ENCODE measurements at regions not wholly inside any gene's neighbourhood (a gene's known extent, or its start where the extent isn't known, plus 50 kb on each side); places are given as distances from the start of the nearest gene placed in this dataset.

DNA sequence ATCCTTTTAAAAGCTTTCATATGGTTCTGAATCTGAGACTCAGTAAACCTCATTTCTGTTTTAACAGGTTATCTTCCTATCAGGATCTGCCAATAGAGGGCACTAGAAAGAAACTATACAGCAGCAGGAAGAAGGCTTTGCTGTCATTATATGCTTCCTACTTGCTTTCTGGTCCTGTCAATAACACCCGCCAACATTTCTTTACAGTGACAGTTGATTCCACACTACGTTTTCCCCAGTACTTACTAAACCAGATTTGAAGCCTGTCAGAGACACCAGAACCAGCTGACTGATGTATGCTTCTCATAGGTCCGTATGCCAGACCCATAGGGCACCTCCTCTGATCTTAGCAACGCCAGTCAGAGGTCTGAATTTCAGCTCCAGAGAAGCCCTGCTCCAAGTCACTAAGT, 341.0 kb upstream of the NEGR1 start:
- DNase-seq: peak; percentile 40

- no peak for DNase-seq
These were observed 338.1 kb upstream of the NEGR1 start for GRCh38 chr1:72620453-72620852.

- no peak for DNase-seq
These were observed 324.0 kb upstream of the NEGR1 start for GRCh38 chr1:72606216-72606810.

DNA sequence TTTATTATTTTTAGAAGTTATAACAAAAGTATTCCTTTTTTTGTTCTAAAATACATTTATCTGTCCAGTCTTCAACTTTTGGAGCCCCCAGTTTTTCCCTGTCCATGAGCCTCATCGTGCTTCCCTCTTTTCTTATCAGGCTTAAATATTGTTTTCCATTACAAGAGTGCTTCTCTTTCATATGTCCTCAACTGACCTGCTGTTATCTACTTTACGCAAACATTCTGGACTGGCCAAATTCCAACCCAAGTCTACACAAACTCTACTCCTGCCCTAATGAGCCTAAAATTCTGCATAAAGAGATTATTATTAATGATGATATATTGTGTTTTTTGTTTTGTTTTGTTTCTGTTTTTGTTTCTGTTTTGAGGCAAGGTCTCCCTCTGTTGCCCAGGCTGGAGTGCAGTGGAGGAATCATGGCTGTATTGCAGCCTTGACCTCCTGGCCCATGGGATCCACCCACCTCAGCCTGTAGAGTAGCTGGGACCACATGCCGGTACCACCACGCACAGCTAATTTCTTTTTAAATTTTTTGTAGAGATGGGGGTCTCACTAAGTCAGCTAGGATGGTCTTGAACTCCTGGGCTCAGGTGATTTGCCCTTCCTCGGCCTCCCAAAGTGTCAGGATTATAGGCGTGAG, 318.8 kb upstream of the NEGR1 start:
- no peak for DNase-seq

GRCh38 chr1:72586023-72586685, 303.8 kb upstream of the NEGR1 start:
- no peak for DNase-seq

- DNase-seq: no peak
These were observed 297.3 kb upstream of the NEGR1 start for GRCh38 chr1:72579629-72580028.

GRCh38 chr1:72570815-72571214, 288.5 kb upstream of the NEGR1 start:
- no peak for DNase-seq

DNA sequence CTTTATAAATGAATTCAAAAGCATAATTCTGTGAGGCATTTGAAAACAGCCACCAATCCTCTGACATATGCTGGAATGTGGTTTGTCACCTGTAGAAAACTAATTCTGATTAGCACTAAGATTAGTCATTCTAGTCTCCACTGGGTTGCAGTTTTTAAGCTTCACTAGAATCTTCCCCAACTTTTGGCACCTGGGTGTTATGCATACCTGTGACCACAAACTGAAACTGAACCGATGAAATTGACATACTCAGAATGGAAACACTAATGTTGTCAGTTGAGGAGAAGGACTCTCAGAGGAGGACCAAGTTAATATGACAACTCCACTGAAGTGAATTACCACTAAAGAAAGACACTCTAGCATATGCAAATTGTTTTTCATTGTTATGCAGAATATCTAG, 285.8 kb upstream of the NEGR1 start:
- DNase-seq: no peak

GRCh38 chr1:72567521-72567920, 285.2 kb upstream of the NEGR1 start:
- peak; percentile 52 for DNase-seq

DNA sequence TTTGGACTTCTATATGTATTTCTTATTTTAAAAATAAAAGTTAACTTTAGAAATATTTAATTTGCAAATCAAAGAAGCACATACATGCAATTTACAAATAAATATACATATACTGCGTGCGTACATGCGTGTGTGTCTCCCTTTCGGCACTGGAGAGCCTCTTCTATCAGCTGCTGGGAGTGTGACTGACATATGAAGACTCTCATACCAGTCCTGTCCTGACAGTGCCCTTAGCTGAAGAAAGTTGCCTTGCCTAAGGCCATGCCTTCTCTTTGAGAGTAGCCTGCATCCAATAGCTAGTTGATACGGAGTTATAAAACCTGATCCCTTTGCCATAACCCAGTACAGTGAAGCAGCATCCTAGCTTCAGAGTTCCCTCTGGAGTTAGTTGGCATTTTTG, 282.4 kb upstream of the NEGR1 start:
- no peak for DNase-seq

GRCh38 chr1:72557446-72558049, 275.2 kb upstream of the NEGR1 start:
- DNase-seq: no peak

DNA sequence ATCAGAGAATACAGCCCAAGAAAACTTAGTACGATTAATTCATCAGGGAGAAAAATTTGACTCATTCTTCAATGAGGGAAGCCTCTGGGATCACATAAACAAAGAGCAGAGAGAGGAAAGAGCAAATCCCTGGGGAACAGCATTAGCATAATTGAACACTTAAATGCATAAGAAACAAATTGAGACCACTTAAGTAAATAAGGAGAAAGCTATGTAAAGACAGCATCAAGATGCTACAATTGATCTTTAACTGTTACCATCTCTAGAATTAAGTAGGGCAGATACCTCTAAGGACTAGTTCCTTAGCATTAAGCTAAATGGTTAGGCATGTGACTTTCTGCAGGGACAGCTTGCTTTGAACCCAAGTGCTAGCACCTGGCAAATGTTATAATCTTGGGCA, 265.1 kb upstream of the NEGR1 start:
- peak; percentile 14 for DNase-seq

GRCh38 chr1:72540674-72541073, 258.3 kb upstream of the NEGR1 start:
- DNase-seq: no peak

DNA sequence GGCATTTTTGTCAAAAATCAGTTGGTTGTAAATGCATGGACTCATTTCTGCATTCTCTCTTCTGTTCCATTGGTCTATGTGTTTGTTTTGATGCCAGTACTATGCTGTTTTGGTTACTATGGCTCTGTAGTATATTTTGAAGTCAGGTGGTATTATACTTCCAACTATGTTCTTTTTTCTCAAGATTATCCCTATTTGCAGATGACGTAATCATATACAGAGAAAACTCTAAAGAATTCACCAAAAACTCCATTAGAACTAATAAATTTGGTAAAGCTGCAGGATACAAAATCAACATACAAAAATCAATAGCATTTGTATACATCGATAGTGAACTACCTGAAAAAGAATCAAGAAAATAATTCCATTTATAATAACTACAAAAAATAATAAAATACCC, 253.1 kb upstream of the NEGR1 start:
- no peak for DNase-seq

GRCh38 chr1:72530646-72531045, 248.3 kb upstream of the NEGR1 start:
- no peak for DNase-seq

DNA sequence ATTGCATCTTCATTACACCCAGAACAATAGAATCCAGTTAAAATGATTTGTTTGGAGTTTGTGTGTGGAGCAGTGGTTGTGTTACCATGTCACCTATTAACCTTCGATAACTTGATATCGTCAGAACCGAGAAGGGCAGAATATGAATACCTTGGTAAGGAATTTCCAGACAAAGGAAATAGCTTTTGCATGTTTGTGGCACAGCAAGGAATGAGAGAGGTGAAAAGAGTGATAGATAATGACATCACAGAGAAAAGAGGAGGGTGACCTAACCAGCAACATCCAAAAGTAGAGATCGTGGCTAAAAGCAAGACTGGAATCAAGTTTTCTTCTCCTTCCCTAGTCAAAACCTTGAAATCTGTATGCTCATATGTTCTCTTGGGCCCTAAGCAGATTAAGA, 244.6 kb upstream of the NEGR1 start:
- no peak for DNase-seq

GRCh38 chr1:72524021-72524420, 241.7 kb upstream of the NEGR1 start:
- DNase-seq: no peak

DNA sequence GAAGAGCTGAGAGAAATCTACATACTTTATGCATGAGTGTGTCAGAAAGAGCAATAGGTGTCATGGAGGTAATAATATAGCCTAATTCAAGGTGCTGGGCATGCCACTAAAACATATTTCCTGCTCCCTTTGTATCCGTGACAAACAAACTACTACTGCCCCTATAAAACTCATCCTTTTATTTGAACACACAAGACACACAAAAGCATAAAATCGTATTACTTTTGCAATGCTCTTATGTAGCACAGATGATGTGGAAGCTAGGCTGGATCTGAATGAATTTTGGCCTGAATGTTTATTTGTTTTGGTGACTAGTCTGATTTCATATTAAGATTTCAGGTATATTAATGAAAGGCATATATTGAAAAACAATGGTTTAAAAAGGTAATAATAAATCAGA, 239.3 kb upstream of the NEGR1 start:
- no peak for DNase-seq

DNA sequence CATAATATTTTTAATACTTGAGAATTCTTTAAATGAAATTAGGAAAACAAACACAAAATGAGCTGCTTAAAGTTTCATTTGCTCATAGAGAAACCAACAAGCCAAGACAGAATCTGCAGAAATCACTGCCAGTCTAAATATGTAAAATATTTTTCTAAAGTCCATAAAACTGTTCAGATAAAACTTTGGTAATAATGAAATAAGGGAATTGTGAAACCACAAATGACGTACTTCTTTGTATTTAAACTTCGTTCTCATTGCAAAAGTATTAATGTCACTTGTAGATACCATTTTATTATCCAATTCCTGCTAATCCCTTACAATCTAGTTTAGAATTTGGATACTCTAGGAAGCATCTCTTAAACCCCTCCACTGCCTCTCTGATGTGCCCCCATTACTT, 234.5 kb upstream of the NEGR1 start:
- no peak for DNase-seq

- DNase-seq: no peak
These were observed 233.9 kb upstream of the NEGR1 start for GRCh38 chr1:72516264-72516663.

GRCh38 chr1:72498371-72498770, 216.0 kb upstream of the NEGR1 start:
- DNase-seq: no peak

- DNase-seq: no peak
These were observed 207.5 kb upstream of the NEGR1 start for GRCh38 chr1:72489801-72490200.

DNA sequence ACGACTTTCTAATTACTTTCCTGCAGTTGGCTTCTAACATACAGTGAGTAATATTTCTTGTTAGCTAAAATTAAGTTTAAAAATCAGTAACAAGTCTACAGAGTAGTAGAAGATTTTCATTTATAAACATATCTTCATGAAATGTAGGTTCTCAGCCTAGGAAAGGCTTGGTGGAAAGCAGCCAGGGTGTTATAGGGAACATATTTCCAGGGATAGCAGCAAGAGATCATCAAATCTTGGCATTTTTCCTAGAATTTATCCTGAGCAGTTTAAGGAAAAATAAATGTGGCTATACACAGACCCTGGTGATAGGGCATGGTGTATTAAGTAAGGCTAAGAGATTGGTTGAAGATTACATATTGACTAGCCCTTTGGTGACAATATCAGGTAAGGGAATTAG, 203.5 kb upstream of the NEGR1 start:
- DNase-seq: peak; percentile 24

GRCh38 chr1:72483846-72484357, 201.6 kb upstream of the NEGR1 start:
- no peak for DNase-seq

Data from NCI-H1105 treated with DMSO at 0.1 percent for 48 hours (cell line).